Vagina (tissue), 2 donors: ENCODE measurements at regions not wholly inside any gene's neighbourhood (a gene's known extent, or its start where the extent isn't known, plus 50 kb on each side); places are given as distances from the start of the nearest gene placed in this dataset.

ENCODE experiments used
- DNase-seq, 2 donors: peaks; one replicate each; pipeline ENCODE4 v3.0.0-alpha.2; 2017; ENCODE audit errors: extremely low spot score in 2 of 2
- H3K27ac ChIP-seq: fragments of 200-600 bp; sonication (generic); one replicate; pipeline ENCODE4 v1.5.1; 2019
- H3K27me3 ChIP-seq: fragments of 200-600 bp; sonication (generic); one replicate; pipeline ENCODE4 v1.5.1; 2019
- H3K36me3 ChIP-seq, 2 donors: fragments of 200-600 bp; sonication (generic); one replicate each; pipeline ENCODE4 v1.5.1; 2017 to 2019
- H3K4me1 ChIP-seq: fragments of 200-600 bp; sonication (generic); one replicate; pipeline ENCODE4 v1.5.1; 2019
- H3K4me3 ChIP-seq, 2 donors: fragments of 200-600 bp; sonication (generic); 1 replicate in 1 of 2; 2 replicates in 1 of 2; pipeline ENCODE4 v1.5.1; 2016 to 2019
- H3K9me3 ChIP-seq: fragments of 200-600 bp; sonication (generic); one replicate; pipeline ENCODE4 v1.5.1; 2019
- CTCF ChIP-seq, 3 experiments: fragments of 450-650 bp in 2 of 3; fragments of 200-600 bp in 1 of 3; sonication (generic) in 1 of 3; IDR thresholded peaks; one replicate each; pipeline ENCODE4 v1.5.1; 2017 to 2019; ENCODE audit warnings: antibody characterized with exemption in 3 of 3, mild to moderate bottlenecking in 2 of 3, moderate library complexity in 2 of 3
- POLR2A ChIP-seq, 2 donors: fragments of 450-650 bp; IDR thresholded peaks; one replicate each; pipeline ENCODE4 v1.6.1; 2017; ENCODE audit warnings: antibody characterized with exemption in 2 of 2, mild to moderate bottlenecking in 2 of 2, moderate library complexity in 2 of 2
- POLR2AphosphoS5 ChIP-seq, 2 donors: sonication (generic); formaldehyde crosslinking; IDR thresholded peaks; one replicate each; pipeline ENCODE4 v1.9.0; 2017; ENCODE audit warnings: antibody characterized with exemption in 2 of 2, mild to moderate bottlenecking in 2 of 2, low read depth in 1 of 2; ENCODE audit not compliant: insufficient read depth in 1 of 2
- intact Hi-C: fragments of 100-400 bp; cut with DNase I; formaldehyde crosslinking; loops from one replicate; pipeline ENCODE4 v1.15.1; 2023

- Histone ChIP-seq H3K27ac (no peak overlapping the region), H3K4me3 (no peak overlapping the region), H3K4me1 (no peaks in the 10 kb centered on the region), H3K9me3 (no peaks in the 10 kb centered on the region), H3K36me3 (no peaks in the 10 kb centered on the region), H3K27me3 (no peaks in the 10 kb centered on the region)
- intact Hi-C loops = no loop called here
- no peak for TF ChIP-seq CTCF (IDR thresholded peaks at IDR 0.05)
- TF ChIP-seq POLR2A (IDR thresholded peaks at IDR 0.05) = no peak
- no peak for TF ChIP-seq POLR2AphosphoS5 (IDR thresholded peaks at IDR 0.05; ENCODE audit: insufficient read depth in 1 of 2, low read depth in 1 of 2)
- no peak for DNase-seq
Measured at GRCh38 chr6:11296449-11297375, 64.2 kb upstream of the NEDD9 start.

- Histone ChIP-seq H3K4me1 (no peaks in the 10 kb centered on the region), H3K27ac (no peak overlapping the region), H3K4me3 (no peak overlapping the region), H3K27me3 (no peaks in the 10 kb centered on the region), H3K36me3 (no peaks in the 10 kb centered on the region), H3K9me3 (no peaks in the 10 kb centered on the region)
- TF ChIP-seq POLR2AphosphoS5 (IDR thresholded peaks at IDR 0.05; ENCODE audit: insufficient read depth in 1 of 2, low read depth in 1 of 2) (no peak), CTCF (IDR thresholded peaks at IDR 0.05) (no peak), POLR2A (IDR thresholded peaks at IDR 0.05) (no peak)
- intact Hi-C loops = no loop called here
- DNase-seq = no peak
Measured at GRCh38 chr6:11295969-11296368, 63.5 kb upstream of the NEDD9 start.

GRCh38 chr6:11294228-11294627 is 61.8 kb upstream of the NEDD9 start:
- no peaks in the 10 kb centered on the region for H3K27me3 ChIP-seq
- no peak overlapping the region for H3K4me3 ChIP-seq
- no peaks in the 10 kb centered on the region for H3K9me3 ChIP-seq
- no peak for DNase-seq
- TF ChIP-seq POLR2AphosphoS5 (IDR thresholded peaks at IDR 0.05; ENCODE audit: insufficient read depth in 1 of 2, low read depth in 1 of 2) = no peak
- no peak for TF ChIP-seq CTCF (IDR thresholded peaks at IDR 0.05)
- TF ChIP-seq POLR2A (IDR thresholded peaks at IDR 0.05) = no peak
- no peak overlapping the region for H3K27ac ChIP-seq
- intact Hi-C loops = no loop called here
- no peaks in the 10 kb centered on the region for H3K36me3 ChIP-seq
- H3K4me1 ChIP-seq = no peaks in the 10 kb centered on the region

GRCh38 chr6:11292594-11293236 is 60.2 kb upstream of the NEDD9 start:
- TF ChIP-seq POLR2AphosphoS5 (IDR thresholded peaks at IDR 0.05; ENCODE audit: insufficient read depth in 1 of 2, low read depth in 1 of 2) = no peak
- no peak for TF ChIP-seq POLR2A (IDR thresholded peaks at IDR 0.05)
- TF ChIP-seq CTCF (IDR thresholded peaks at IDR 0.05) = no peak
- H3K4me1 ChIP-seq = no peaks in the 10 kb centered on the region
- no peaks in the 10 kb centered on the region for H3K36me3 ChIP-seq
- no peaks in the 10 kb centered on the region for H3K27me3 ChIP-seq
- H3K9me3 ChIP-seq = no peaks in the 10 kb centered on the region
- intact Hi-C loops = no loop called here
- H3K4me3 ChIP-seq = no peak overlapping the region
- no peak for DNase-seq
- no peak overlapping the region for H3K27ac ChIP-seq

- H3K4me3 ChIP-seq = no peak overlapping the region
- H3K9me3 ChIP-seq = no peaks in the 10 kb centered on the region
- no peaks in the 10 kb centered on the region for H3K36me3 ChIP-seq
- H3K4me1 ChIP-seq = no peaks in the 10 kb centered on the region
- no peak for DNase-seq
- intact Hi-C loops = no loop called here
- no peak overlapping the region for H3K27ac ChIP-seq
- no peaks in the 10 kb centered on the region for H3K27me3 ChIP-seq
- TF ChIP-seq POLR2A (IDR thresholded peaks at IDR 0.05) = no peak
- no peak for TF ChIP-seq POLR2AphosphoS5 (IDR thresholded peaks at IDR 0.05; ENCODE audit: insufficient read depth in 1 of 2, low read depth in 1 of 2)
- TF ChIP-seq CTCF (IDR thresholded peaks at IDR 0.05) = no peak
Measured at GRCh38 chr6:11292091-11292490, 59.6 kb upstream of the NEDD9 start.
